Activated CD4-positive, alpha-beta T cell treated with anti-CD3 and anti-CD28 coated beads, Interleukin-10, Interleukin-2, amounts not matched to agents 100 ng/mL and 50 ng/mL, durations not matched to agents 16 hours and 8 hours (primary cell): ENCODE measurements at regions not wholly inside any gene's neighbourhood (a gene's known extent, or its start where the extent isn't known, plus 50 kb on each side); places are given as distances from the start of the nearest gene placed in this dataset.
"Not testable (repeated sequence)": the region's sequence is repeated elsewhere in the genome, so short reads cannot be mapped to it uniquely, and the experiment has no call there.

ENCODE experiments used
- DNase-seq: peaks from one replicate; pipeline ENCODE4 v3.0.0-alpha.2; 2020

DNA sequence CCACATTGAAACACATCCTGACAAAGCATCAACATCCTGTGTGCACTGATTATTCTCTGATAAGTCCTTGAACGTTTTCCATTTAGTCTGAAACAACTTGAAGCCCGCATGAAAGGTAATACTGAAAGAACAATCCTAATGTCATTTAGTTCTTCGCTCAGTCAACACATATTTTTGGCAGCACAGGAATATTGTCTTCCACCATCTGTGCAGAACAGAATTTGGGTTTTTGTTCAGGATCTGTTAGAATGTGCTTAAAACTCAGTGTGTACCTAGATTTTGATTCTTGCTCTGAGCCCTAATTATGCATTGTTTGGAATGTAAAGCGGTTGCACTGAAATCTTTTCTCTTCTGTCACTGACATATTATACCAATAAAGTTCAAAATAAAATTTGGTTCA, 1036.6 kb downstream of the CDH11 start:
- DNase-seq, result no peak

DNA sequence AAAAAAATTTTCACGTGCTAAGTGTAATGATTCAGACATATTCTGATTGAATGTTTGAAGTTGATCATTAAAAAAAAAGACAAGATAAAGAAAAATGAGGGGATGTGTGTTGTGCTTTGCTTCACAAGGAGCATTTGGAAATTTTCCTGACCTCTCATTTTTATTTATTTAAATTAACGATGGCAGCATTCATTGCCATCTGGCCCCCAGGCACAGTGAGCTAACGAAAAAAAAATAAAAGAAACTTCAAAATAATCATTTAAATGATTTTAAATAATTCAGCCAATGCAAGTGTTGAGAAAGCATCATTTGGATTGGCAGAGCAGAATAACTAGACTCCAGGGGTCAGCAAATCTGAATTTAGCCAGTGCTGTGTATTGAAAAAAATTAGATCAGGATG, 1037.2 kb downstream of the CDH11 start:
- DNase-seq, result no peak

DNA sequence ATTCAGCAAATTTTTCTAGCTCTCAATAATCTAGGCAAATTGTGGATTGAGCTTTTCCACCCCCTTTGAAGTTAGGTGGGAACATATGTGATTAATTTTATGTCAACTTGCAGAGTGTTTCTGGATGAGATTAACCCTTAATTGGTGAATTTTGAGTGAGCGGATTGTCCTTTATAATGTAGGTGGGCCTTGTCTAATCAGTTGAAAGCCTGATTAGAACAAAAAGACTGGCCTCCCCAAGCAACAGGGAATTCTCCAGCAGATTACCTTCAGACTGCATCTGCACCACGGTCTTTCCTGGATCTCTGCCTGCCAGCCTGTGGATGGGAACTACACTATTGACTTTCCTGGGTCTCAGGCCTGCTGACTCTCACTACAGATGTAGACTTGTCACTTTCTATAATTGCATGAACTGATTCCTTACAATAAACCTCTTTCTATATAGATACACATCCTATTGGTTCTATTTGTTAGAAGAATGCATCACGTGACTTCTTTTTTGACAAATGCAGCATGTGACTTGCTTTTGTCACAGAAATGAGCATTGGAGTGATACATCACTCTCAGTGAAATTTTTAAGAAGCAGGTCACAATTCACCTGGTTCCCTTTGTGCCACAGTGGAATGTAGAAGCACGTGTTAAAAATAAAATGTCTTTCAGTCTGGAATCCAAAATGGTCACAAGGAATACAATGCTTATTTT, 1038.3 kb downstream of the CDH11 start:
- no peak for DNase-seq

DNA sequence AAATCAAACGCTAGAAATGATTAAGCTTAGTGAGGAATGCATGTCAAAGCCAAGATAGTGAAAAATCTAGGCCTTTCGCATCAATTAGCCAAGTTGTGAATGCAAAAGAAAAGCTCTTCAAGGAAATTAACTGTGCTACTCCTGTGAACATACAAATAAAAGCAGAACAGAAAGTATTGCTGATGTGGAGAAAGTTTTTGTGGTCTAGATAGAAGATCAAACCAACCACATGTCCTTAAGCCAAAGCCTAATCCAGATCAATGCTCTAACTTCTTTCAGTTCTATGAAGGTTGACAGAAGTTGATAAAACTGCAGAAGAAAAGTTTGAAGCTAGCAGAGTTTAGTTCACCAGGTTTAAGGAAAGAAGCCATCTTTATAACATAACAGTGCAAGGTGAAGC, 1044.6 kb downstream of the CDH11 start:
- no peak for DNase-seq

DNA sequence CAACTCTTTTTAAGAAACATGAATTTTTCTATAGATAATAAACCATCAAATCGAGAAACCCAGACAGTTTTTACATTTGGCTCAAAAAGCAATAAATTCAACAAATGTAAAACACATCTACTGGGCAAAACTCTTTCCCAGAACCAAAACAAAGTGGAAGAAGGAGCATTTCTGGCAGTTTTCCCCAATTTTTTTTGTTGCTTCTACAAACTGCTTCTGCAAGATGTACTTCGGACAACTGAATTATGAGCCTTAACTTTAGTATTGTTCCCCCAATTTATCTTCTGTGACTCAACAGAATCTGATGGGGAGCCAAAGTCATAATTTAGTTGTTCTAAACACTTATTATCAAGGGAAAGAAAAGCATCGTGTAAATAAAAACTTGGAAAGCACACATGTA, 1047.2 kb downstream of the CDH11 start:
- DNase-seq, result no peak

DNA sequence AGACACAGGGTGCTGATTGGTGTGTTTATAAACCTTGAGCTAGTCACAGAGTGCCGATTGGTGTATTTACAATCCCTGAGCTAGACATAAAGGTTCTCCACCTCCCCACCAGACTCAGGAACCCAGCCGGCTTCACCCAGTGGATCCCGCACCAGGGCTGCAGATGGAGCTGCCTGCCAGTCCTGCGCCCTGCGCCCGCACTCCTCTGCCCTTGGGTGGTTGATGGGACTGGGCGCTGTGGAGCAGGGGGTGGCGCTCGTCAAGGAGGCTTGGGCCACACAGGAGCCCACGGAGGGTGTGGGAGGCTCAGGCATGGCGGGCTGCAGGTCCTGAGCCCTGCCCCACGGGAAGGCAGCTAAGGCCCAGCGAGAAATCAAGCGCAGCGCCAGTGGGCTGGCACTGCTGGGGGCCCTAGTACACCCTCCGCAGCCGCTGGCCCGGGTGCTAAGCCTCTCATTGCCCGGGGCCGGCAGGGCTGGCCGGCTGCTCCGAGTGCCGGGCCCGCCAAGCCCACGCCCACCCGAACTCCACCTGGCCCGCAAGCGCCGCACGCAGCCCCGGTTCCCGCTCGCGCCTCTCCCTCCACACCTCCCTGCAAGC, 1049.6 kb downstream of the CDH11 start:
- not testable (repeated sequence) for DNase-seq

DNA sequence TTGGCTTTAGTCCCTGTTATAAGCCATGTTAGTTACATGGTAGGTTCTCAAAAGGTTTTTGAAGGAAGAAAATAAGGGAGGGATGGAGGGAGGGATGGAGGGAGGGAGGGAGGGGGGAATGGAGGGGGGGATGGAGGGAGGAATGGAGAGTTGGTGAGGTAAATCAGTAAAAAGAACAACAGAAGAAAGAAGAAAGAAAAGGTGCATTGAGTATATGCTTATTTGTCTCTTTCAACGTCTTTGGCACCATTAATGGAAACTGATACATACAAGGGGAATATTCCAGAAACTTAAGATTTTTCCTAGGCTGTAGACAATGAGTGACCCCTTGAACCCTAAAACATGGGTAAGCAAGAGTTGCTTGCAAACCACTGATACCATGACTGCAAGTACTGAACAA, 1056.3 kb downstream of the CDH11 start:
- DNase-seq, result no peak

DNA sequence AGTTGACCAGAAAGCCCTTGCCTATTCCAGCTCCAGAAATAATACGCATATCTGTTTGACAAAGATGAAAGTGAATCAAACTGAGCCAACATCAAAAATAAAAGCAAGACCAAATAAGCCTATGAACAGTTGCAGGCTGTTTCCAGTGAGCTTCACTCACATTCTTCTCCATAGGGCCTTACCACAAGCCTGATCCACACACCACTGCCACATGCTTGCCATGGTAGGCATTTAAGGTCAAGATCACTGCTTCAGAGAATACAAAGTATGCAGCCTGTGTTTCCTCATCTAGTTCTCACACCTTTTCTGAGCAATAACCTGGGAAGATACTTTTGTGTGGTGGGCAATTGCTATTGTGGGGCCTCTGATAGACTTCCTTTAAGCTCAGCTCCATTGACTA, 1060.2 kb downstream of the CDH11 start:
- DNase-seq, result no peak

DNA sequence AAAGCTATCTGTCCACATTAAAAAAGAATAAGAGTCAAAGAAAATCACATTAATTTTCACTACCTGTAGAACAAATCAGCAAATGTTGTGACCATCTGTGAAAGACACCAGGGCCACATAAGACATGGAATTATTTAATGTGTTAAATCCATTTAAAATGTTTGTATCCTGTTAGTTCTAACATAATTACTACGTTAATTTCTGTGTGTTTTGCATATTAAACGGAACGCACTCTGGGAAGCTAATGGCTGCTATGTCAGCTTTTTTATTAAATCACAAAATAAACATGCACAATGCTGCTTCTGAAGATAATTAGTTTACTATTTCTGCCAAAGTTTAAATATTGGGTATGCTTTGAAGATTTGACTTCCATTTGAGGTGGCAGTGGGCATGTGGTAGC, 1061.2 kb downstream of the CDH11 start:
- DNase-seq, result no peak

DNA sequence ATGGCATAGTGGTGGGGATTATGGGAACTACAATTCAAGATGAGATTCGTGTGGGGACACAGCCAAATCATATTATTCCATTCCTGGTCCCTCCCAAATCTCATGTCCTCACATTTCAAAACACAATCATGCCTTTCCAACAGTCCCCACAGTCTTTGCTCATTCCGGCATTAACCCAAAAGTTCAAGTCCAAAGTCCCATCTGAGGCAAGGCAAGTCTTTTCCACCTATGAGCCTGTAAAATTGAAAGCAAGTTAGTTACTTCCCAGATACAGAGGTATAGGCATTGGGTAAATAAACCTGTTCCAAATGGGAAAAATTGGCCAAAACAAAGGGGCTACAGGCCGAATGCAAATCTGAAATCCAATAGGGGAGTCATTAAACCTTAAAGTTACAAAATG, 1063.2 kb downstream of the CDH11 start:
- no peak for DNase-seq

DNA sequence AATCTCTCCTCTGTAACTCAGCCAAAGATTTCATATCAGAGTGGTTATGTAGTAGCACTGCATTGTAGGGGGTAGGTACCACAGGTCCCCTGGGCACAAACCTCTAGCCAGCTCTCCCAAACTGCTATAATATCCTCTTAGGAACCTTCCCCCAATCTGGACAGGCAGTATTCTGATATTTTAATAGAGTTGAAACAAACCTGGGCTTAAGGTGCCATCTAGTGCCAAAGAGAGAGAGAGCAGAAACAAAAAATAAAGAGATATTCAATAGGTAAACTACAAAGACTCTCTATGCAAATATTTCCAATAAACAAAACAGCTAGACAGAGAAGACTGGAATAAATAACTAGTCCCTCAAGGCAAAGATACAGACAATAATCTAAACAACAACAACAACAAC, 1070.0 kb downstream of the CDH11 start:
- DNase-seq, result no peak

DNA sequence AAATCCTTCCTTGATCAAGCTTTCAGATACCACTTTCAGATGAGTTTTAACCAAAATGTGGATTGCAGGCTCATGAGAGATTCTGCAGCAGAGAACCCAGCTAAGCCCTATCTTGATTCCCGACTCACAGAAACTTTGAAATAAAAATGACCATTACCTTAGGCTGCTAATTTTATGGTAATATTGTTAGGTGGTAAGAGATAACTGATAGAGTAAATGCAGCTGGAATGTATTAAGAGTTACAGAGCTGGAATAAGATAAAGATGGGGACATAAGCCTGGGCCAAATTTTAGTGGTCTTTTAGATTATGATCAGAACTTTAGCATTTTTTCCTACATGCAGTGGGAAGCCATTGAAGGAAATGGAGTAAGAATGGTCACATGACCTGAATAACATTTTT, 1074.0 kb downstream of the CDH11 start:
- no peak for DNase-seq

DNA sequence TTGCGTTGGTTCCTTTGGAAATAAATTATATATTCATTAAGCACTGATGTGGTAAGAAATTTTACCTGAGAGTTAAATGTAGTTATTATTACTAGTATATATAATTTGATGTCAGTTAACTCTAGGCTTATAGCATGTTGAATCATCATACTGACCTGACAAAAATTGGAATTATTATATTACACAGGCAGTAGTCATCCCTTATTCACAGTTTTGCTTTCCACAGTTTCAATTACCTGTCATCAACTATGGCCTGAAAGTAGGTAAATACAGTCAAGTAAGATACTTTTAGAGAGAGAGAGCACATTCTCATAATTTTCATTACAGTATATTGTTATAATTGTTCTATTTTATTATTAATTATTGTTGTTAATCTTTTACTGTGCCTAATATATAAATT, 1074.7 kb downstream of the CDH11 start:
- no peak for DNase-seq

DNA sequence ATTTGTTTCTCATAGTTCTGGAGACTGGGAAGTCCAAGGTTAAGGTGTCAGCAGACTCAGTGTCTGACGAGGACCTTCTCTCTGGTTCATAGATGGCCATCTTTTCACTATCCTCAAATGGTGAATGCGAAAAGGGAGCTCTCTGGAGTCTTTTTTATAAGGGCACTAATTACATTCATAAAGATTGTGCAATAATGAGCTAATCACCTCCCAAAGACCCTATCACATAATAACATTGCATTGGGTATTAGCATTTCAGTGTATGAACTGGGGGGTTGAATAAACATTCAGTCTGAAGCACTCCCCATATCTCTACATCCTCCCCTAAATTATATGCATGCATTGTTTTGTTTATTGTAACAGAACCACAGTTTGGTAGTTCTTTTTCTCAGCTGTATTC, 1086.5 kb downstream of the CDH11 start:
- DNase-seq, result no peak

DNA sequence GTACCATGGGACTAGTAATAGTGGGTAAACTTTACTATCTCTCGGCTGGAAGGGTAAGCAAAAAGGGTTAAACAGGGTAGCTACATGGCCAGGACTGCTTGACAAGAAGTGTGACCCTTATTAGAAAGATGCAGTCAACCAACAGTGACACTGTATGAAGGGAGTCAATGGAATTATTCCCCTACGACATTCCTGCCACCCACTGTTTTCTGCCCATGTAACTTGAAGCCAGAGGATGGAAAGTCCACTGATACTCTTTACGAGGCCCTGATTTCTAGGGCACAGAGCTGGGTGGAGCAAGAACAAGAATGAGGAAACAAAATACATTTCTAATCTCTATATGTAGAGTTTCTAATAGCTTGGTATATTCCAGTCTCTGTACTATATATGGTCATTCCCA, 1102.5 kb downstream of the CDH11 start:
- no peak for DNase-seq

DNA sequence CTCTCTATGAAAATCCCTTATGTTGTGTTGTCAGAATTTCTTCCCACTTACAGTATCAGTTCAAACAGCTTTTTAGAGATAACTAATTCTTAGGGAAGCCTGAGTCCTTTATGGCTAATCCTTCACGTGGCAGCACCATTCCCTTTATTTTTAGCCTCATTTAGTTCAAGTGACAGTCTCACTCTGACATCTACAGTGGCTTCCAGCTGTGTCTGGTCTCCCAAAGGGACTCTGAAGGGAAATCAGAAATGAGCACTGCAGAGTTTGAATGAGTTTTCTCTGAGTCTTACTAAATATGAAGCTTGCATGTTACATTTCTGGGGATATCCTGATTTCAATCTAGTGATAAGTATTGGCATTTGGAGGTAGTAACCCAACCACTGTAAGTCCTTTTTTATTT, 1104.1 kb downstream of the CDH11 start:
- no peak for DNase-seq

DNA sequence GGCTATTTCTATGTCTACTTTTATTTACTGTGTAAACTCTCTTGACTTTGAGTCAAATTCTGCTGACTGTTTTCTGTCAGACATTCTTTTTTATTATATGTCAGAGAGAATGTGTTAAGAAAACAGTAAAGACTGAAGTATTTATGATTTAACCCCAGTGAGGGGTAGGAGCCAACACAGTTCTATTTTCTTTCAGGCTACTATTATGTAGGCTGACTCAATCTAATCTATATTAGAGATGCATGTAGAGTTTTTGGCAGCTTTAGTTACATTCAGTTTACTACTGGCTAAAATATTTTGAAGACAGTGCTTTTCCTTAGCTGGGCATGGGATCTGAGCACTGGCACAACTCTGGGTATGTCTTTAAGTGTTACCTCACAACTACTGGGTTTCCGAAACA, 1108.0 kb downstream of the CDH11 start:
- no peak for DNase-seq

DNA sequence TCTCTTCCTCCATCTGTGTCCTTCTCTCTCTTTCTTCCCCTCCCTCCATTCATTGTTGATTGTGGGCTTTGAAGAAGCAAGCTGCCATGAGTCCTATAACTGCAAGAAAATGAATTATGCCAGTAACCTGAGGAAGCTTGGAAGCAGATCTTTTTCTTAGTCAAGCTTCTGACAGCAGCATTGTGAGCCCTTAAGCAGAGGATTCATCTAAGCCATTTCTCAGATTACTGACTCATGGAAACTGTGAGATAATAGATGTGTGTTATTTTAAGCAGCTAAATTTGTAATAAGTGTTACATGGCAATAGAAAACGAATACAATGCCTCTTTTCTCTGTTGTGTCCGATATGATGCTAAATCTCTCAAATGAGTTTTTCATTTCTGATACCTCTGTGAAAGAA, 1109.7 kb downstream of the CDH11 start:
- no peak for DNase-seq

DNA sequence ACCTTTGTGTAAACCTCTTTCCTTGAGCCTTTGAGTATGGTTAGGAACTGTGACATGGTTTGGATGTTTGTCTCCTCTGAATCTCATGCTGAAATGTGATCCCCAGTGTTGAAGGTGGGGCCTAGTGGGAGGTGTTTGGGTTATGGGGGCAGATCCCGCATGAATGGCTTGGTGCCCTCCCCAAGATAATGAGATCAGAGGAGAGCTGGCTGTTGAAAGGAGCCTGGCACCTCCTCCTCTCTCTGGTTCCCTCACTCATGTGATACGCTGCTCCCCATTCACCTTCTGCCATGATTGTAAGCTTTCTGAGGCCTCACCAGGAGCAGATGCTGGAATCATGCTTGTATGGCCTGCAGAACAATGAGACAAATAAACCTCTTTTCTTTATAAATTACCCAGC, 1110.2 kb downstream of the CDH11 start:
- no peak for DNase-seq

DNA sequence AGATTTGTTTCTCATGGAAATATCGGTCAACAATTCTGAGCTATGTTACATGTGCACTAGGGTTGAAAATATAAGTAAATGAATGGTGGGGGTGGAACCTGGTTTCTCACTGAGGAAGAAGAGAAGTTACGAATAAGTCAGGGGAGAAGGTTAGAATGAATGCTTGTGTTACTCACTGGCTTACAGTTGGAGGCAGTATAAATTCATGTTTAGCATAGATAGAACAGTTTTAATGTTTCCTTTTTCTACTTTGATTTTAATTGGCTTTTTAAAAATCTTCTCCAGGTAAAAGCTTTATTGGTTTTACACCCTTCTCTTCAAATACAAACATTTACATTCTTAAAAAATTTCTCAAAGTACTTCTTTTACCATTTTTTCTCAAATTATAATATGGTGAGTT, 1113.7 kb downstream of the CDH11 start:
- no peak for DNase-seq

DNA sequence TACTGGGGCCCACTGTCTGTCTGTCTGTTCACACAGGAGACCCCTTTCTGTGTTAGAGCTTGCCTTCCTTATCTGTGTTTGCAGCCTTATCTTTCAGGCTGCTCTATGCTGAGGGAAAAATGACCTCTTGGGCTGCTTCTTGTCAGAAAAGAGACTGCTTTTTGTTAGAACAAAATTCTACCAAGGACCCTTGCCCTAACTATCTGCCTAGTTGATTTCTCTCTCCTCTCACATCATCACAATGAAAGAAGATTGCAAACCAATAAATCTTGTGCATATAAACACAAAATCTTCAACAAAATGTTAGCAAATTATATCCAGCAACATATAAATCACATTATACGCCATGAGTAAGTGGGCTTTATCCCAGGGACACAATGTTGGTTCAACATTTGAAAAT, 1117.7 kb downstream of the CDH11 start:
- no peak for DNase-seq

DNA sequence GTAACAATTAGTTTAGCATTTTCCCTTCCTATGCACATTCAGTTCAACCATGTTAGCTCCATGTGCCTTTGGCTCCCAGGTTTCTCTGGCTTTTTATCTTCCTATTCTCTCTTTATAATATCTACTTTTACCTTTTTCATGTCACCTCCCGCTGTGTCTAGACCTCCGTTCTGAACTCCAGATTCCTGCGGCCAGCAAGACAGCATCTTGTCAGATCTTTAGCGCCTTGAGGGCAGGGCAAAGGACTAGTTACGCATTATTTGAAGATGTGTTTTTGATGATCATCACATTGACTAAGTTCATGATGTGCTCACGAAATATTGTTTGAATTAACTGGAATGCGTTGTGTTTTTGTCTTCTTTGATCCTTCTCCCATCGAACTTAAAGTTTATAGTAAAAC, 1126.8 kb downstream of the CDH11 start:
- DNase-seq, result no peak

DNA sequence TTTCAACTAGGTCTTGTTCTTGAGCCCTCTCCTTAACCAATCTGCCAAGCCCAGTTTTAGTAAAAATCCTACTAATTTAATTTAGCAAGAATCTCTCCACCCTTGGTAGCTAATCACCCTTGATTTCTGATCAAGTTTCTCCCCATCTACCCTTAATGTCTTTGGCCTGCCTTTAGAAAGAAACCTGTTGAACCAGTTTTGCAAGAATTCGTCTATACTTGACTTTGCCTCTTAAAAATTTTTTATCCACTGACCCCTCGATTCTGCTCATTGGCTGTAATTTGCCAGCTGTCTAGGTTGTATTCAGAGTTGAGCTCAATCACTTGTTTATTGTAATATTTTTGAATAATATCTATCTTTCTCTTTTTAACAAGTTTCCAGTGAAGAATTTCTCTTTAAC, 1138.5 kb downstream of the CDH11 start:
- DNase-seq, result no peak

DNA sequence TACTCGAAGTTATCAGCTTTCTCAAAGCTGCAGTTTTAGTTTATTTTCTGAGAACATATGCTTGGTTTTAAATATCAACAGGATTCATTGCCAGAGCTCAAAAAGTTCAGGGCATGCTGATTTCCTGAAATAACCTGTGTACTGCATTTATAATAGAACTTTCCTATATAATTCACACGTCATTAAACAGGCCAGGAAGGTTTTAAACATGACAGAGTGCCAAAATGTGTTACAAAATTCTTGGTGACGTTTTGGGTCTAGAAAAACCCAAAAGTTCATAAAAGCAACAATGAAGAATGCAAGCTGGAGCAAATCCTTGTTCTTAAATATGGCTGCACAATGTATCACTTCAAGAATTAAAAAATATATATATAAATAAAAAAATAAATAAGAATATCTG, 1139.1 kb downstream of the CDH11 start:
- no peak for DNase-seq

DNA sequence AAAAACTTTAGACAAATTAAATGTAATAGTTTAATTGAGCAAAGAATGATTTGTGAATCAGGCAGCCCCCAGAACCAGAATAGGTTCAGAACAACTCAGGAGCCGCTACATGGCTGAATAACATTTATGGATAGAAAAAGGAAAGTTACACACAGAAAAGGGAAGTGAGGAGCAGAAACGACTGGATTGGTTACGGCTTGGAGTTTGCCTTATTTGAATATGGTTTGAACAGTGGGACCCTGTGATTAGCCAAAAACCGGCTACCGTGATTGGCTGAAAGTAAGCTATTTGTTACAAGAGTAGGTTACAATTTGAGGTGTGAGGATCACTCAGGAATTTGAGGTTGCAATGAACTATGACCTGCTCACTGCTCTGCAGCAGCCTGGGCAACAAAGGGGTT, 1139.8 kb downstream of the CDH11 start:
- no peak for DNase-seq
